ENCODE measurements at regions not wholly inside any gene's neighbourhood (a gene's known extent, or its start where the extent isn't known, plus 50 kb on each side); places are given as distances from the start of the nearest gene placed in this dataset.

DNA sequence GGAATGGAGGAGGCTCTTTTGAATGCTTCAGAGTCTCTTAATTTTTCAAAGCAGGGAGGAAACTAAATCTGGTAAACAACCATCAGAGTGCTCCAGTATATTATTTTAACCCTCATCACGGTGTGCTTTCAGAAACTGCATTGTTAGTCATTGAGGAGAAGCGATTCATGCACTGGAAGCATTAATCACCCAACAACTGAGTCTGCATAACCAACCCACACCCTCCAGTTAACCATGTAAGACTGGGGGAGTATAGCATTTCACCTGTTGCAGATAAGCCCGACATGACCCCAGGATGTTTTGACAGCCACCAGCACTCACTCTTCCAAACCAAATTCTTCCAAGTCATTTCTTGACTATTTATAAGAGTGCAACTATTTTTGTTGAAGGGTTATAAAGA is 257.6 kb downstream of the GATA3 start:
- TF ChIP-seq, protein P1, sequence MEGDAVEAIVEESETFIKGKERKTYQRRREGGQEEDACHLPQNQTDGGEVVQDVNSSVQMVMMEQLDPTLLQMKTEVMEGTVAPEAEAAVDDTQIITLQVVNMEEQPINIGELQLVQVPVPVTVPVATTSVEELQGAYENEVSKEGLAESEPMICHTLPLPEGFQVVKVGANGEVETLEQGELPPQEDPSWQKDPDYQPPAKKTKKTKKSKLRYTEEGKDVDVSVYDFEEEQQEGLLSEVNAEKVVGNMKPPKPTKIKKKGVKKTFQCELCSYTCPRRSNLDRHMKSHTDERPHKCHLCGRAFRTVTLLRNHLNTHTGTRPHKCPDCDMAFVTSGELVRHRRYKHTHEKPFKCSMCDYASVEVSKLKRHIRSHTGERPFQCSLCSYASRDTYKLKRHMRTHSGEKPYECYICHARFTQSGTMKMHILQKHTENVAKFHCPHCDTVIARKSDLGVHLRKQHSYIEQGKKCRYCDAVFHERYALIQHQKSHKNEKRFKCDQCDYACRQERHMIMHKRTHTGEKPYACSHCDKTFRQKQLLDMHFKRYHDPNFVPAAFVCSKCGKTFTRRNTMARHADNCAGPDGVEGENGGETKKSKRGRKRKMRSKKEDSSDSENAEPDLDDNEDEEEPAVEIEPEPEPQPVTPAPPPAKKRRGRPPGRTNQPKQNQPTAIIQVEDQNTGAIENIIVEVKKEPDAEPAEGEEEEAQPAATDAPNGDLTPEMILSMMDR (IDR thresholded peaks at IDR 0.05; ENCODE audit: low read depth, low read length, poor library complexity, severe bottlenecking): no peak
- no peak for TF ChIP-seq EZH2phosphoT487 (IDR thresholded peaks at IDR 0.05; ENCODE audit: borderline replicate concordance, low read length)

Measured in DOHH2 (cell line).